ENCODE measurements at regions not wholly inside any gene's neighbourhood (a gene's known extent, or its start where the extent isn't known, plus 50 kb on each side); places are given as distances from the start of the nearest gene placed in this dataset.
"Not testable (repeated sequence)": the region's sequence is repeated elsewhere in the genome, so short reads cannot be mapped to it uniquely, and the experiment has no call there.

DNA sequence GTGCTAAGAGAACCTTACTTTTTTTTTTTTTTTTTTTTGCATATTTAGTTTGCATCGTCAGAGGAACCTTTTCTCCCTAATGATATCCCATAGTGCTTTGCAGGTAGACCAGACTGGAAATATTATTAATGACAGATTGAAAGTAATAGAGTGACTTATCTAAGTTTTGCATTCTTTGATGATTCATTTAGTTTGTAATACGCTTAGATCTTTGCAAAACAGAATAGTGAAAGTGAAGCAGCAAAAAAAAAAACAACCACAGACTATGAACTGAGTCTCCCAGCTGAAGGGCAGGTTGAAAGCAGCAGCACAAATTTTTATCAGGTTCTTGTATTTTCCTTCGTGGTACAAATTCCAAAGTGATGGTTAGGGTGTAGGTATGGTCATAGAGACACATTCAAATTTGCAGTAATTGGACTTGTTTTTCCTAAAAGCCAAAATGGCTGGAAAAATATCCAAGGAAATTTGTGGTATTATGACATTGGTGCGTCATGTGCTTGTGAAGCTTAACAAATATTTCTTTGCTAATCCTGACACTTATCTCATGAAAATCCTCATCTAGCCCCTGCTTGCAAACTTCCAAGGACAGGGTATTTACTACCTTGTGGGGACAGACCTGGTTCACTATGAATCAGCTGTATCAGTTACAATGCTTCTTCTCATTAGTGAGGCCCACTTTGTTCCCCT is 81.8 kb upstream of the CREB5 start:
- no peak for DNase-seq

DNA sequence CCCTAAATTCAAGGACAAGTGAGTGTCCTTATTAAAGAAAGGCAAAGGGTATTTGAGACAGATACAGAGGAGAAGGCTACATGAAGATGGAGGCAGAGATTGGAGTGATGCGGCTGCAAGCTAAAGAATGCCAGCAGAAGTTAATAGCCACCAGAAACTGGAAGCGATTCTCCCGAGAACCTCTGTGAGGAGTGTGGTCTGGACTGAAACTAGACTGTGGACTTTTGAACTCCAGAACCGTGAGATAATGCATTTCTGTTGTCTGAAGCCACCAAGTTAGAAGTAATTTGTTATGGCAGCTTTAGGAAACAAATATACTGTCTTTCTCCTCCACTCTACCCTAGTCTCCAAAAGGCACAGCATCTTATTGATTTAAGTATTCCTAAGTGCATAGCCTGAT is 80.3 kb upstream of the CREB5 start:
- no peak for DNase-seq

DNA sequence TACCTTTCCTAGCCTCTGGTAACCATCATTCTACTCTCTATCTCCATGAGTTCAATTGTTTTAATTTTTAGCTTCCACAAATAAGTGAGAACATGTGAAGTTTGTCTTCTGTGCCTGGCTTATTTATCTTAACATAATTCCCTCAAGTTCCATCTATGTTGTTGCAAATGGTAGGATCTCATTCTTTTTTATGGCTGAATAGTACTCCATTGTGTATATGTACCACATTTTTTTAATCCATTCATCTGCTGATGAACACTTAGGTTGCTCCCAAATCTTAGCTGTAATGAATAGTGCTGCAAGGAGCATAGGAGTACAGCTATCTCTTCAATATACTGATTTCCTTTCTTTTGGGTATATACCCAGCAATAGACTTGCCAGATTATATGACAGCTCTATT is 78.8 kb upstream of the CREB5 start:
- DNase-seq = not testable (repeated sequence)

DNA sequence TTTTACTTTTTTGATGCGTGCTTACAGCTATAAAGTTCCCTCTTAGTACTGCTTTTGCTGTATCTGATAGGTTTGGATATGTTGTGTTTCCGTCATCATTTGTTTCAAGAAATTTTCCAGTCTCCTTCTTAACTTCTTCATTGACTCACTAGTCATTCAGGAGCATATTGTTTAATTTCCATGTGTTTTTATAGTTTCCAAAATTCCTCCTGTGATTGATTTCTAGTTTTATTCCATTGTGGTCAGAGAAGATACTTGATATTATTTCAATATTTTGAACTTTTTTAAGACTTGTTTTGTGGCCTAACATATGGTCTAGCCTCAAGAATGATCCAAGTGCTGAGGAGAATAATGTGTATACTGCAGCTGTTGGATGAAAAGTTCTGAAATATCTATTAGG is 75.5 kb upstream of the CREB5 start:
- no peak for DNase-seq

DNA sequence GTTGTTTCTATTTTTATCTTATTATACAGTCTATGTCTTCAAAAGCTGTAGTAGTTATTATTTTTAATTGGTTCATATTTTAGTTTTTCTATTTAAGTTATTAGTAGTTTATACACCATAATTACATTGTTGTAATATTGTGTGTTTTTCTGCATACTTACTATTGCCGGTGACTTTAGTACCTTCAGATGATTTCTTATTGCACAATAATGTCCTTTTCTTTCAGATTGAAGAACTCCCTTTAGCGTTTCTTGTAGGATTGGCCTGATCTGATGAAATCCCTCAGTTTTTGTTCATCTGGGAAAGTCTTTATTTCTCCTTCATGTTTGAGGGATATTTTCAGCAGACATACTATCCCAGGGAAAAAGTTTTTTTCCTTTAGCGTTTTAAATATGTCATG is 74.3 kb upstream of the CREB5 start:
- DNase-seq = no peak

DNA sequence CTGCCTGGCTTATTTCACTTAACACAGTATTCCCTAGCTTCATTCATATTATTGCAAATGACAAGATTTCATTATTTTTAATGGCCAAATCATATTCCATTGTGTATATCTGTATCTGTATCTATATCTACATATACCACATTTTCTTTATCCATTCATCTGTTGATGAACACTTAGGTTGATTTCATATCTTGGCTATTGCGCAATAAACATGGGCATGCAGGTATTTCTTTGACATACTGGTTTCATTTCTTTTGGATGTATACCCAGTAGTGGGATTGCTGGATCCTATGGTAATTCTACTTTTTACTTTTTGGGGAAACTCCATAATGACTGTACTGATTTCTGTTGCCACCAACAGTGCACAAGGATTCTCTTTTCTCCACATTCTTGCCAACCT is 68.9 kb upstream of the CREB5 start:
- DNase-seq = no peak

DNA sequence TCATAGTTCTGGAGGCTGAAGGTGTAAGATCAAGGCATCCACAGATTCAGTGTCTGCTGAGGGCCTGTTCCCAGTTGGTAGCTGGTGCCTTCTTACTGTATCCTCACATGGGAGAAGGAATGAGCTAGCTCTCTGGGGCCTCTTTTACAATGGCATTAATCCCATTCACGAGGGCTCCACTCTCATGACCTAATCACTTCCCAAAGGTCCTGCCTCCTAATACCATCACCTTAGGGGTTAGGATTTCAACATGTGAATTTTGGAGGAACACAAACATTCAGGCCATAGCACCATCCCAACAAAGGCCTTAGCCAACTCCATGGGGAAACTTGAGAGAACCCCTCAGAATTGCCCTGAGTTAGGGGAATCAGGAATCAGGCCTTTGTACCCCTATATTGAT is 66.1 kb upstream of the CREB5 start:
- DNase-seq = no peak

DNA sequence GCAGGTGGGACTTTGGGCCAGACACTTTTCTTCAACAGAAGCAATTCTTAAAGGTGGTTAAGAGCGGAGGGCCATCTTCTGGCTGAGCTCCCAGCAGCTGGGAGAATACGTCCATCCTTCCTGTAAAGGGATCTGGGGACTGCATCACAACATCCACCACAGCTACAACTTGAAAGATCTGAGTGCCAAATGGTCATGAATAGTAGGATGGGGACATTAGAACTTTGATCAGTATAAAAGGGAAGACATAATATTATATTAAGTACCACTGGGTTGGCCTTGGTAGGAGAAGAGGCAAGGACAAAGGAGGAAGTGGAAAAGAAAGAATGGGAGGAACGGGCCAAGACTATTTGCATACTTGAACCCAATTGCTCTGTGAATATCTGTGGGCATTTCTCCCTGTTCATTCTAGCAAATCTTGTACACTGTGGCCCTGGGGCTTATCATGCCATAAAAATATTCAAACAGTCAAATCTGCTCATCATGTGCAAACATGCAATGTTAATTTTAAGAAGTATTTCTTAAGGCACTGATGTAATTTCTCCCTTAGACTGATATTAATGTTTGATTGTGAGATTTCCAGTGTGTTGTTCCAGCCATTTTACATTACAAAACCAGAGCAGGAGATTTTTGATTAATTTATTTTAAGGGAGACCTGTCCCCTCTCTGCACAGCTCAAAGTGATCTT is 65.5 kb upstream of the CREB5 start:
- no peak for DNase-seq

DNA sequence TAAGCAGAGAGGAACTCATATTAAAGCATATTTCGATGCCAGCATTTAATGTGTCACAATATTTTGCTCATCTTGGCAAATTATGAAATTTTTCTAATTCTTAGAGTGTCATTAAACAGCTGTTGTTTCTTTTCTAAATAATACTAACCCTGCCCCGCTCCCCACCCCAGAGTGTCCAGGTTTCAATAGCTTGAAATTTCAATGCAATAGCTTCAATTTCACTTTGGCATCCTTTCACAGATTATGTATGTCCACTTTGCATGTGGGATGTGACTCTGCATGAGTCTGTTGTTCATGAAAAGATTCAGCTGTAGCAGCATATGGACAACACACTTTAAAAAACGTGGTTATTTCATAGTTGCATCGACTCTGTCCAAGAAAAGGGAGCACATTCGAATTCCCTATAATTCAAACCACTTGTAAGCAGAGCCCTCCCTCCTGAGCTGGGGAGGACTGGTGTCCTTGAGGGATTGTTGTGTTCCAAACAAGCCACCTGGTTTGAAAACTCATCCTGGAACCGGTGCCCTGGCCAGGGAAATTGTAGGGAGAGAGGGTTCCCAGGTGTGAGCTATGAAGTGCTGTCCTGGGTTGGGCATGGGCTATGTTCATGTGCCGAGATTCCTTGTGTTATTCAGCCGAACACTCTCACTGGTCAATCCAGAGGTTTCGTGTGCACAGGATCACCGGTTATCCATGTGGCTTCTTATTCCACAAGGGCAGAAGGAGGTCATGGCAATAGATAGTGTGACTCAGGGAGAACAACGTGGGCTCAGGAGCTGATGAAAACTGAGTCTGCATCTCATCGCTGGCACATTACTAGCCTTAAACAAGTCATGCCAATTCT is 64.6 kb upstream of the CREB5 start:
- DNase-seq = no peak

DNA sequence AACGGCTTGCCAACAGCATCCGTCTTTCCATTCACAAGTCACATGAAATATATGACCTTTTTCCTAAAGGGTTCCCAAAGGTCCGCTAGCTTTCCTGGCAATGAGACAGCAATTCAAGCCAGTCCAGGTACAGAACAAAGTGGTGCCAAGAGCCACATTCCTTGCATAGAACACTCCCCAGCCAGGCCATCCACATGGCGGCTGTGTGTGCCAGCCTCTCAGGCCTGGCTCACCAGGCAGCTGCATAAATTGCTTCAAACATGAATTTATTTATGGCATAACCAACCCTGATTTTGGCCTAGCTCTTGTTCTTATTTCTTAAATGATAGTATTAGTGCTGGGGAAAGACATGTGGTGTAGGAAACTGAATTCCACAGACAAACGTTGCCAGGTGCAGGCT is 63.7 kb upstream of the CREB5 start:
- no peak for DNase-seq

DNA sequence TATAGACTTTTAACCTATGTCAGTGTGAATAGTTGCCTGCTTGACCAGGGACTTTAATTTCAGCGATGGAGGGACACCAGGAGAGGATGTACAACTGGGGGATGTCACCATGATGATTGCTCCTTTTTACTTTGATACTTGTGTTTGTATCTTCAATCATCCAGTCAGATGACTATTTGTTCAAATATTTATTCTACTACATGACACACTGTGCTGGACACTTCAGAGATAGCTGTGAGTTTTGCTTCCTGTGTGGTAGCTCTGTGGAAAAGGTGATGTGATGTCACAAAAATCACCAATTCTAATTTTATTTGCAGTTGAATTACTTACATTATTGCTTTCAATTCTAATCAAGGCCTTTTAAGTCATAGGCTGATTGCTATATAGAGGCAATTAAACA is 62.7 kb upstream of the CREB5 start:
- DNase-seq = peak; percentile 25

DNA sequence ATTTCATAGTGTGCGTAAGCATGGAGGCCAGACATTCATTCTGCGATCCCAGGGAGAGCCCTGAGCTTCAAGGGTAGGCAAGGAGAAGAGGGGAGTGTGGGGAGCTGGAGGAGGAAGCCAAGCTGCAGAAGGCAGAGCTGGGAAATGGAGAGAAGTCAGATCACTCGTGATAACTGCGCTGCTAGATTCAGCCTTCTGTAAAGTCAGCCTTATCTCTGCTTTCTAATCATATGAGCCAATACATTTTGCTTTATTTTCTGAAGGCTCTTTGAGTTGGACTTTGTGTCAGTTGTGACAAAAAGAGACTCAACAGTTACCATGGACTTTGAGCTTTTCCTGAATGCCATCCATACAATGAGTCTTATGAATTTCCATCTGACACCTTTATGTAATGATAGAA is 61.7 kb upstream of the CREB5 start:
- no peak for DNase-seq

DNA sequence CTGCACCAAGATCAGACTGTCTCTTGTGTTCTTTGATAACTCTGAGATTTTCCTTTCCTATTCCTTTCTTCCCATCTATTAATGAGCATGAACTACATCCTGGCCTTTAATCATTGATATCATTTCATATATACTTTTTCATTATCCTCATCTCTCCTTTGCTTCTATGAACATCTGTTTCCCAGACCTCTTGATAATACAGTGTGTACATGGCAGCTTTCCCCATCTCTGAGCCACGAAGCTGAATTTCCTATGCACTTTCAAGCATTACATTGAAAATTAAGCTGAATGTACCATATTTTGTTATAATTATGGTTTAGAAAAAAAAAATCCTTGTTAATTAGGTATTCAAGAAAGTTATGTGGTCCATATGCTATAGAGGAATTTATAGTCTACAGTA is 60.9 kb upstream of the CREB5 start:
- no peak for DNase-seq

DNA sequence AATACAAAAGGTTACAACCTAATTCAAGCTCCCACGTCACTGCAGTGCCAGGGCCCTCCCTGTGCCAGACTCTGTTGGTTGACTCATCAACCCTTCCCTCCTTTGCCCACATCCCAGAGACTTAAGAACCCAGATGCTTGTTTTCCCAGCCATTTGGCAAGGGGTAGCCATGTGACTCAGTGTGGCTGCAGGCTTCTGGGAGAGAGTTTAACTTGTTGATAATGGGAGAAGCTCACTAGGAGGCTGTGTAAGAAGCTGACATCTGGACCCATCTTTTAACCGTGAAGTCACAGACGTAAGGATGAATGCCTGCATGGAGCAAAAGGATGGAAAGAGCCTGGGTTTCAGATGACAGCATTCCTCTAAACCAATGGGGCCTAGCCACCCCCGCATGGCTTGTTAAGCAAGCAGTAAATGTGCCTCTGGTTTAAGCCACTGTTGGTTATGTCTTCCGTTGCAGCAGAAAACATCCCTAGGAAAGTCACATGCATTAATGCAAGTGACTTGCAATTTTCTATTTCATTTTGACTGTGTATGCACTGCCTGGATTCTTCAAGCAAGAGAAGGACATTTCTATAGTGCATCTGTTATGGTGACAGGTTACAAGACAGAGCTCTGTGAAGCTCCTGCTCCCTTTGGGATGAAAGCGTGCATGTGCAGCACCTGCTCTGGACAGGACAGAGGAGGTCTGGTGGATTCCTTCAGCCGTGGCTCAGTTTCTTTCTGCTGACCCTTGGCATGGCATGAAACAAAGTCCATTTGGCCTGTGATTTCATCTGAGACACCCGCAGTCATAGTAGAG is 57.5 kb upstream of the CREB5 start:
- DNase-seq = peak; percentile 98

DNA sequence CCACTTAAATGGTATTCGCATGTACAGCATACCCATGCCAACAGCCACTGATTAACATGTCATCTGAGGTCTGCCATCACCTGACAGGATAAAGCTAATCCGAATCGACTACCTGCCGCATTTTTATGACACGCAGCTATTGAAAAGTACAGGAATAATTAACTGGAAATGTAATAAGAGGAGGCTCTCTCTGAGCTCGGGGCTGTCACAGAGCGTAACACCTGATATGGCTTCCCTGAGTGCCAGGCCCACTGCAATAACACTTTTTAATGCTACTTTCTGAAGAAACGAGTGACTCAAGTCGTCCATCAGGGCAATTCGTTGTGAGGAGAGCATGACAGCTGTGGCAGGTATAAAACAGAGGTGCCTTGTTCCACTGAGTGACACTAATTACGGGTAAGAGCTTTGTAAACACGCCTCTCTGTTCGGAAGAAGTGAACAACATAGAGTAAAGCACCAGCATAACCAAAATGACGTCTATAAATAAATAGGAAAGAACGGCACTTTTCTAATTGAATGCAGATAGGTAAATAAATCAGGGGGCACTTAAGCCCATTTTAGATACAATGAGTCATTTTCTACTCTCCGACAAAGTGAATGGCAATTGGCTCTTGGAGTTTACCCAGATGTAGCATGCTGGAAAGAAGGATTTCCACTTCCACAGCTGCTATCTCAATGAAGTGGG is 56.5 kb upstream of the CREB5 start:
- no peak for DNase-seq

DNA sequence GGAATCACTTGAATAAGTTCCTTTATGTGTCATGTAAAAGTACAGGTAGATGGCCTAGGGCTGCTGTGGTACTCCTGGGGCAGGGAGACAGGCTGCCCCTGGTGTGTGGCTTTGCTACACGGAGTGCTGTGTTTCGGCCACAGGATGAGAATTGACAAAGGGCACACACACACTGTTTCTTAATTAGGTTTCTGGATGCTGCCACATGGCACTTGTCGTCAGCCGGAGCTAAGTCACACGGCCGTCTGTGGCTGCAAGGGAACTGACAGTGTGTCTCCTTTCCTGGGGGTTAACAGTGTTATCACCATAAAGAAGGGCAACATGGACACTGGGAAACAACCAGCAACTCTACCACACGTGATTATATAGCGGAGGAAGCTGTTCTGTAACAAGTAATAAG is 55.7 kb upstream of the CREB5 start:
- no peak for DNase-seq

DNA sequence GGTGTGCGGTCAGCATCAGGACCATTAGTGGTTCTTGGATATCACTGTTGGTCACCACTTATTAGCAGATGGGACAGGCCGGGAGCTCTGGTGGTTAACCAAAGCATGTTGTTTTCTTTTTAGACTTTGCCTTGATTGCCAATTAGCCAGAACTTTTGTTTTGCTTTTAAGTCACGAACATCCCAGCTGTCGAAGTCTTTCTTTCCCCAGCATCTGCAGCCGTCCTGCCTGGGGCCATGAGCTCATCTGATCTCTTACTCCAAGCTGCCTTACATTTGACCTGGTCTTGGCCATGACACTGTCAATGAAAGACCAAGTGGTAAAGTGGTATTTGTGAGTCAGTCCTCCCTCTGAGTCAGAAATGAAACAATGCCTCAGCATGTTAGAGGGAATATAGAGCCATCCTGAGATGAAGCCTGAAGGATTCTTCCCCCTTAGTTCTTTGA is 53.9 kb upstream of the CREB5 start:
- DNase-seq = peak; percentile 88

DNA sequence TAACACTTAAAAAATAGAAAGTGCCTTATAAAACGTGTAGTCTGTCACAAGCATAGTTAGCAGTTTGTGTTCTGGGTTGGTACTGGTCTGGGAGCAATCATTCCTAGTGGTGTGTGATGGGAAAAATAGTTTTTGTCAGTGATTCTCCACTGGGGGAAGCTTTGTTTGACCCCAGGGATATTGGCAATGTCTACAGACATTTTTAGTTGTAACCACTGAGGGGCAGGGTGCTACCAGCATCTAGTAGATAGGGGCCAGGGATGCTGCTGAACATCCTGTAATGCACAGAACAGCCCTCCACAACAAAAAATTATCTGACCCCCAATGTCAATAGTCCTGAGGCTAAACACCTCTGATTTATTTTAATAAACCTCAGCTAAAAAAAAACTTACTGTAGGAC is 51.6 kb upstream of the CREB5 start:
- no peak for DNase-seq

DNA sequence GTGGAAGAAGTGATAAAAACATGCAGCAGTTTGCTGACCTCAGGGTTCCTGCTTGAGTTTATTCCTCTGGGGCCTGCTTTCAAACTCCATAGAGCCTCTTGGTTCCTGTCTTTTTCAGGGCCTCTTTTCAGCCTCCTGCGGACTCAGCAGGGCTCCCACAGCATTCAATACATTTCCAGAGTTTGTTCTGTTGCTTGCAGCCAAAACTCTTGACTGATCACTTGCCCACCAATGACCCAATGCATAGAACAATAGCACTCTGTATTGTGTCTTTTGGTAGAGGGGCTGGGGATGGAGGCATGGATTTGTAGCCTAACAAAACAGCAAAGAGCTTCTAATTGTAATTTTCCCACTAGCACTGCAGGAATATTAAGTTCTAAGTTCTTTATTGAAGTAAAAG is 50.8 kb upstream of the CREB5 start:
- DNase-seq = no peak

DNA sequence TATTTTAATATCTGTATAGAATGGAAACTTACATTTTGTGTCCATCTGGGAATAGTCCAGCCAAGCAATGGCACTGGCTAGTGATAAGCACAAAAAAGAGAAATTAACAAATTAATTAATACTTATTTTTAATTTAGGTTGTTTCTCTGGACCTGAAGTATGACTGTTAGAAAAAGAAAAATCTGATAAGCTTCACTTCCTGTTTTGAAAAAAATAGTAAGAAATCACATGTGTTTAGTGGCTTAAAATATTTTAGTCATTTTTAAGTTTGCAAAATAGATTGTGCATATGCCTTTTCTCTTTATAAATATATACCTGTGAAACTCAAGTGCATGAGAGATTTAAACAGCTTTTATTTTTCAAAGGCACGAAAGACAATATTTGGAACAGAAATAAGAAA is 50.1 kb upstream of the CREB5 start:
- no peak for DNase-seq
